ENCODE measurements at regions not wholly inside any gene's neighbourhood (a gene's known extent, or its start where the extent isn't known, plus 50 kb on each side); places are given as distances from the start of the nearest gene placed in this dataset.

DNA sequence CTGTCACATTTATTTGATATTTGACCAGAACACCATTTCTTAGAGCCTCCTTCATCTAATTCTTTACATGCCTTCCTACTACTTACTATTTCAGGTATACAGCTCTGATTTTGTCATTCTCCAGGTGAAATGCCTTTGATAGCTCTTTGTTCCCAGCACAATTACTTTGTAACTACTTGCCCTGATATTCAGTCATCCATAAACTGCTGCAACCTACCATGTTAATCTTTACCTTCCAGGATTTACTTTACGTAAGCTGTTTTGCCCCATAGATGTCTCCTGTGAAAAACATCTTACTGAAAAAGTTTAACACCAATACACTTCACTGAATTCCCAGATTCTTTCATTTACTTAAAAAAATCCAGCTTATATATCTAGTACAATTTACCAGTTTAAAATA lies 443.8 kb upstream of the CYLC2 start:
- no peak for TF ChIP-seq CTCF (conservative IDR thresholded peaks at IDR 0.05)
- no peak for TF ChIP-seq EZH2 (IDR thresholded peaks at IDR 0.05; ENCODE audit: low read depth)
